ENCODE measurements at regions not wholly inside any gene's neighbourhood (a gene's known extent, or its start where the extent isn't known, plus 50 kb on each side); places are given as distances from the start of the nearest gene placed in this dataset.

DNA sequence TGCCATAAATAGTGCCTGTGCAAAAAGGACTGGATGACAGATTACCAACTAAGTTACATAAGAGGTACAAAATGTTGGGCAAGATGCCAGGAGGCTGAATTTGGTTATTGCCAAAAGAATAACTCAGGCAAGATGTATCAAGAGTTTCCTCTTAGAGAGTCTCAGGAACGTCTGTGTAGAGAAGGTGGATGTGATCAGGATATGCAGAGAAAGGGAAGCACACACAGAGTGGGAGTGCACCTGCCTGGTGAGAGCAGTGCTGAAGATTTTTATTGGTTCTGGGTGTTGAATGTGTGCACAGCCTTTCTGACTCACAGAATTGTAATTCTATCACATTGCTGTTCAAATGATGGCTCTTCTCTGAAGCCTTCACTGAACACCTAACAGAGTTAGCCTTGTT is 156.8 kb upstream of the HS3ST1 start:
- TF ChIP-seq, protein P1, sequence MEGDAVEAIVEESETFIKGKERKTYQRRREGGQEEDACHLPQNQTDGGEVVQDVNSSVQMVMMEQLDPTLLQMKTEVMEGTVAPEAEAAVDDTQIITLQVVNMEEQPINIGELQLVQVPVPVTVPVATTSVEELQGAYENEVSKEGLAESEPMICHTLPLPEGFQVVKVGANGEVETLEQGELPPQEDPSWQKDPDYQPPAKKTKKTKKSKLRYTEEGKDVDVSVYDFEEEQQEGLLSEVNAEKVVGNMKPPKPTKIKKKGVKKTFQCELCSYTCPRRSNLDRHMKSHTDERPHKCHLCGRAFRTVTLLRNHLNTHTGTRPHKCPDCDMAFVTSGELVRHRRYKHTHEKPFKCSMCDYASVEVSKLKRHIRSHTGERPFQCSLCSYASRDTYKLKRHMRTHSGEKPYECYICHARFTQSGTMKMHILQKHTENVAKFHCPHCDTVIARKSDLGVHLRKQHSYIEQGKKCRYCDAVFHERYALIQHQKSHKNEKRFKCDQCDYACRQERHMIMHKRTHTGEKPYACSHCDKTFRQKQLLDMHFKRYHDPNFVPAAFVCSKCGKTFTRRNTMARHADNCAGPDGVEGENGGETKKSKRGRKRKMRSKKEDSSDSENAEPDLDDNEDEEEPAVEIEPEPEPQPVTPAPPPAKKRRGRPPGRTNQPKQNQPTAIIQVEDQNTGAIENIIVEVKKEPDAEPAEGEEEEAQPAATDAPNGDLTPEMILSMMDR (conservative IDR thresholded peaks at IDR 0.05; ENCODE audit: low read depth, low read length): no peak
- no peak for TF ChIP-seq EZH2 (IDR thresholded peaks at IDR 0.05; ENCODE audit: borderline replicate concordance, low read depth, low read length, poor library complexity, severe bottlenecking)

Data from A673 (cell line).